Thyroid gland (tissue), 4 donors: ENCODE measurements at regions not wholly inside any gene's neighbourhood (a gene's known extent, or its start where the extent isn't known, plus 50 kb on each side); places are given as distances from the start of the nearest gene placed in this dataset.

Experiments
- DNase-seq, 2 donors: peaks; one replicate each; pipeline ENCODE4 v3.0.0-alpha.2; 2019
- H3K27ac ChIP-seq, 3 donors: fragments of 200-600 bp; sonication (generic); 1 replicate in 2 of 3; 2 replicates in 1 of 3; pipeline ENCODE4 v1.5.1; 2016 to 2019; ENCODE audit warnings: mild to moderate bottlenecking in 1 of 3, moderate library complexity in 1 of 3
- H3K27me3 ChIP-seq: fragments of 200-600 bp; sonication (generic); one replicate; pipeline ENCODE4 v1.5.1; 2019
- H3K36me3 ChIP-seq, 2 donors: fragments of 200-600 bp; sonication (generic); one replicate each; pipeline ENCODE4 v1.5.1; 2016 to 2019
- H3K4me1 ChIP-seq, 2 donors: fragments of 200-600 bp; sonication (generic); one replicate each; pipeline ENCODE4 v1.5.1; 2017 to 2019
- H3K4me3 ChIP-seq, 3 donors: fragments of 200-600 bp; sonication (generic); replicated peaks in 1 of 3; 1 replicate in 2 of 3; 2 replicates in 1 of 3; pipeline ENCODE4 v1.5.1; 2016; ENCODE audit warnings: mild to moderate bottlenecking in 1 of 3
- H3K9me3 ChIP-seq: fragments of 200-600 bp; sonication (generic); one replicate; pipeline ENCODE4 v1.5.1; 2017
- CTCF ChIP-seq, 6 experiments: fragments of 200-600 bp in 3 of 6; fragments of 450-650 bp in 3 of 6; sonication (generic) in 3 of 6; IDR thresholded peaks; one replicate each; pipeline ENCODE4 v1.5.1; 2016 to 2019; ENCODE audit warnings: antibody characterized with exemption in 6 of 6, mild to moderate bottlenecking in 2 of 6, inconsistent platforms in 1 of 6, moderate library complexity in 1 of 6
- POLR2A ChIP-seq, 2 donors: fragments of 450-650 bp; IDR thresholded peaks; one replicate each; pipeline ENCODE4 v1.6.1; 2017; ENCODE audit warnings: antibody characterized with exemption in 2 of 2, mild to moderate bottlenecking in 2 of 2, moderate library complexity in 1 of 2
- WGBS, 2 donors: methylation state at CpG; one replicate each; pipeline ENCODE4 v1.1.5; 2017; 5-methylcytosine and 5-hydroxymethylcytosine counted together
- intact Hi-C: fragments of 100-400 bp; cut with DNase I; formaldehyde crosslinking; loops from one replicate; pipeline ENCODE4 v1.15.1; 2023

GRCh38 chr12:107395817-107396216, 289.8 kb upstream of the PWP1 start:
- Histone ChIP-seq H3K27me3 (no peaks in the 10 kb centered on the region), H3K36me3 (no peaks in the 10 kb centered on the region), H3K27ac (peak overlapping the region in 2 of 3 donors; percentile 73 to 85), H3K4me3 (no peak overlapping the region), H3K9me3 (no peaks in the 10 kb centered on the region), H3K4me1 (peaks cover 25 to 37% of the 10 kb centered on the region in 2 donors)
- WGBS, 2 donors: 60 to 76% methylated on average over 3 of the region's 3 CpGs
- TF ChIP-seq POLR2A (IDR thresholded peaks at IDR 0.05): no peak
- DNase-seq: peak; percentile 22 to 40
- intact Hi-C loops: no loop called here

- Histone ChIP-seq H3K4me3 (no peak overlapping the region), H3K4me1 (peaks cover 28 to 37% of the 10 kb centered on the region in 2 donors), H3K27me3 (no peaks in the 10 kb centered on the region), H3K9me3 (no peaks in the 10 kb centered on the region), H3K27ac (peak overlapping the region; percentile 57 to 85 (median 73)), H3K36me3 (no peaks in the 10 kb centered on the region)
- peak; percentile 68 to 70 for DNase-seq
- intact Hi-C loops: no loop called here
- 36 to 39% methylated on average over 7 of the region's 7 CpGs for WGBS, 2 donors
- TF ChIP-seq POLR2A (IDR thresholded peaks at IDR 0.05): peak in 1 of 2 donors; percentile 28
- TF ChIP-seq CTCF (IDR thresholded peaks at IDR 0.05): peak in 1 of 6 experiments; percentile 5
These were observed 288.6 kb upstream of the PWP1 start for GRCh38 chr12:107396991-107397390.

GRCh38 chr12:107397890-107398500, 287.6 kb upstream of the PWP1 start:
- H3K27me3 ChIP-seq: no peaks in the 10 kb centered on the region
- WGBS, 2 donors: 83 to 91% methylated on average over 9 to 11 of the region's 11 CpGs
- H3K27ac ChIP-seq: peak overlapping the region; percentile 57 to 85 (median 58)
- intact Hi-C loops: no loop called here
- H3K4me3 ChIP-seq: no peak overlapping the region
- TF ChIP-seq POLR2A (IDR thresholded peaks at IDR 0.05): no peak
- no peak for TF ChIP-seq CTCF (IDR thresholded peaks at IDR 0.05)
- no peak for DNase-seq
- H3K9me3 ChIP-seq: no peaks in the 10 kb centered on the region
- H3K36me3 ChIP-seq: no peaks in the 10 kb centered on the region
- H3K4me1 ChIP-seq: peaks cover 28 to 37% of the 10 kb centered on the region in 2 donors

GRCh38 chr12:107399046-107399445, 286.6 kb upstream of the PWP1 start:
- Histone ChIP-seq H3K36me3 (no peaks in the 10 kb centered on the region), H3K27ac (peak overlapping the region in 1 of 3 donors; percentile 85), H3K9me3 (no peaks in the 10 kb centered on the region), H3K4me3 (no peak overlapping the region), H3K4me1 (peaks cover 28 to 37% of the 10 kb centered on the region in 2 donors), H3K27me3 (no peaks in the 10 kb centered on the region)
- DNase-seq: peak; percentile 26 to 42
- no peak for TF ChIP-seq CTCF (IDR thresholded peaks at IDR 0.05)
- TF ChIP-seq POLR2A (IDR thresholded peaks at IDR 0.05): no peak
- WGBS, 2 donors: 24 to 29% methylated on average over 5 of the region's 5 CpGs
- intact Hi-C loops: no loop called here

- H3K36me3 ChIP-seq: no peaks in the 10 kb centered on the region
- peaks cover 34% of the 10 kb centered on the region in 2 donors for H3K4me1 ChIP-seq
- H3K27ac ChIP-seq: no peak overlapping the region
- WGBS, 2 donors: 70 to 82% methylated on average over 14 of the region's 14 CpGs
- intact Hi-C loops: loop anchor here (5.0 kb wide), 1 partner anchor 269 kb away; no protein-coding TSS in a partner anchor
- TF ChIP-seq CTCF (IDR thresholded peaks at IDR 0.05) (no peak), POLR2A (IDR thresholded peaks at IDR 0.05) (no peak)
- H3K9me3 ChIP-seq: no peaks in the 10 kb centered on the region
- H3K27me3 ChIP-seq: no peaks in the 10 kb centered on the region
- no peak for DNase-seq
- no peak overlapping the region for H3K4me3 ChIP-seq
These were observed 284.7 kb upstream of the PWP1 start for GRCh38 chr12:107400686-107401447.
